IPS-18a (cell line): ENCODE measurements at regions not wholly inside any gene's neighbourhood (a gene's known extent, or its start where the extent isn't known, plus 50 kb on each side); places are given as distances from the start of the nearest gene placed in this dataset.
"Not testable (repeated sequence)": the region's sequence is repeated elsewhere in the genome, so short reads cannot be mapped to it uniquely, and the experiment has no call there.

ENCODE experiments used
- H3K27ac ChIP-seq: one replicate; pipeline ENCODE4 v1.5.1; 2013; ENCODE audit warnings: low read length
- H3K27me3 ChIP-seq: one replicate; pipeline ENCODE4 v1.6.1; 2013; ENCODE audit warnings: mild to moderate bottlenecking, low read length; ENCODE audit not compliant: control insufficient read depth, insufficient read depth
- H3K36me3 ChIP-seq: one replicate; pipeline ENCODE4 v1.6.1; 2013; ENCODE audit warnings: low read depth, low read length; ENCODE audit not compliant: control insufficient read depth
- H3K4me1 ChIP-seq: one replicate; pipeline ENCODE4 v1.6.1; 2013; ENCODE audit warnings: low read depth, low read length; ENCODE audit not compliant: control insufficient read depth
- H3K4me3 ChIP-seq: one replicate; pipeline ENCODE4 v1.5.1; 2013; ENCODE audit warnings: low read length
- H3K9ac ChIP-seq: one replicate; pipeline ENCODE4 v1.6.1; 2013; ENCODE audit warnings: mild to moderate bottlenecking, low read length, moderate library complexity
- H3K9me3 ChIP-seq: one replicate; pipeline ENCODE4 v1.6.1; 2013; ENCODE audit warnings: low read depth, low read length; ENCODE audit not compliant: control insufficient read depth

DNA sequence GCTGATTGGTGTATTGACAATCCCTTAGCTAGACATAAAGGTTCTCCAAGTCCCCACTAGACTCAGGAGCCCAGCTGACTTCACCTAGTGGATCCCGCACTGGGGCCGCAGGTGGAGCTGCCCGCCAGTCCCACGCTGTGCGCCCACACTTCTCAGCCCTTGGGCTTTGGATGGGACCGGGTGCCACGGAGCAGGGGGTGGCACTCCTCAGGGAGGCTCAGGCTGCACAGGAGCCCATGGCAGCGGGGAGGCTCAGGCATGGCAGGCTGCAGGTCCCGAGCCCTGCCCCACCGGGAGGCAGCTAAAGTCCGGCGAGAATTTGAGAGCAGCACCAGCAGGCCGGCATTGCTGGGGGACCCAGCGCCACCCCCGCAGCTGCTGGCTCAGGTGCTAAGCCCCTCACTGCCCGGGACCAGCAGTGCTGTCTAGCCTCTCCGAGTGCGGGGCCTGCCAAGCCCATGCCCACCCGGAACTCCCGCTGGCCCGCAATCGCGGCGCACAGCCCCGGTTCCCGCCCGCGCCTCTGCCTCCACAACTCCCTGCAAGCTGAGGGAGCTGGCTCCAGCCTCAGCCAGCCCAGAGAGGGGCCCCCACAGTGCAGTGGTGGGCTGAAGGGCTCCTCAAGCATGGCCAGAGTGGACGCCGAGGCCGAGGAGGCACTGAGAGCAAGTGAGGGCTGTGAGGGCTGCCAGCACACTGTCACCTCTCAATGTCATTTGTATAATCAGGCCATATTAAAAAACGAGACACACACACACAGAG is 437.2 kb downstream of the CSNK1G3 start:
- no peaks in the 10 kb centered on the region for H3K36me3 ChIP-seq
- no peak overlapping the region for H3K9ac ChIP-seq
- H3K4me1 ChIP-seq, result no peaks in the 10 kb centered on the region
- no peaks in the 10 kb centered on the region for H3K27me3 ChIP-seq
- H3K27ac ChIP-seq, result no peak overlapping the region
- no peak overlapping the region for H3K4me3 ChIP-seq
- no peaks in the 10 kb centered on the region for H3K9me3 ChIP-seq

DNA sequence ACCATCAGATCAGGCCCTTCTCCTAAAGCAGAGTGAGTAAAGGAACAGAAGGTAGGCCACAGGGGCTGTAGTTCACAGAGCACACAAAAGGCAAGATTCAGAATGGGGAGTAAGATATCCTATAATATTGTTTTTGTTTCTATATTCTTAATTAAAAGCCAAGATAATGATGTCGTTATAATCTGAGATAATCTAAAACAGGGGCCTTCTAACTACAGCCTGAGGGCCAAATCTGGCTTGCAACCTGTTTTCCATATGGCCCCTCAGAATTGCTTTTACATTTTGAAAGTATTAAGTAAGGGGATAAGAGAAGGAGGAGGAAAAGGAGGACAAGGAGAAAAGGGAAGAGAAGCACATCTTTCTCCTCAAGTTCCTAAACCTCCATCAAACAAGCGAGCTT is 435.8 kb downstream of the CSNK1G3 start:
- Histone ChIP-seq H3K36me3 (no peaks in the 10 kb centered on the region), H3K9ac (no peak overlapping the region), H3K27ac (no peak overlapping the region), H3K27me3 (no peaks in the 10 kb centered on the region), H3K4me1 (no peaks in the 10 kb centered on the region), H3K4me3 (no peak overlapping the region), H3K9me3 (no peaks in the 10 kb centered on the region)

DNA sequence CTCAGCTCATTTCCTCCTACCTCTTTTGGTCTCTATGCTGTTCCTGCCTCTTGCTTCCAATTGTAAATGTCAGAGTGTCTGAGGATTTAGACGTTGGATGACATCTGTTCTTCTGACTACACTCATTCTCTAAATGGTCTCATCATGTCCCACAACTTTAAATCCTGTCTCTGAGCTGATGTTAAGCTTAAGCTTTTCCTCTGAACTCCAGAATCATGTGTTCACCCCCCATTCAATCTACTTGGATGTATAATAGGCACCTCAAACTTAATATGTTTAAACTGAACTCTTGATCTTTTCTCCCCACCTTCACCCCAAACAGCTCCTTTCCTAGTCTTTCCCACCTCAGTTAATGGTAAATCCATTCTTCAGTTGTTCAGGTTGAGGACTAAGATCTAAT is 433.6 kb downstream of the CSNK1G3 start:
- Histone ChIP-seq H3K9me3 (peaks cover 10% of the 10 kb centered on the region), H3K9ac (no peak overlapping the region)

DNA sequence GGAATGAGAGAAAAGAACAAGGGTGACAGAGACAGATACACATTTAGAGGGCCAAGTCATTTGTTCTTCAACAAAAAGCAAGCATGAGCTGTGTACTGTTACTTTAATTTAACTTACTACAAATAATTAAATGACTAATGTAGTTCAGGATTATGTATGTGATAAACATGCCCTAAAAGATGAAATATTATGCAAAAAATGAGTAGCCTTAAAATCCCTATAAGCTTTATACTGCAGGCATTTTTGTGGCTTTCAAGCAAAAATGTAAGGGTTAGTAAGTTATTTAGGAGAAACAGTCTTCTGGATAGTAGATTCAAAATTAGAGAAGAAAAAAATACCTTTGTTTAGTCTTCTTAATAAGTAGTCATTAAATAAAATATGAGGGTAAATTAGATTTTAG is 431.2 kb downstream of the CSNK1G3 start:
- Histone ChIP-seq H3K4me3 (no peak overlapping the region), H3K36me3 (no peaks in the 10 kb centered on the region), H3K9ac (no peak overlapping the region), H3K9me3 (peaks cover 10% of the 10 kb centered on the region), H3K27me3 (no peaks in the 10 kb centered on the region), H3K27ac (no peak overlapping the region), H3K4me1 (no peaks in the 10 kb centered on the region)

More for the DNA sequence above, 433.6 kb downstream of the CSNK1G3 start:
- Histone ChIP-seq H3K27ac (no peak overlapping the region), H3K36me3 (no peaks in the 10 kb centered on the region), H3K4me1 (no peaks in the 10 kb centered on the region), H3K4me3 (no peak overlapping the region), H3K27me3 (no peaks in the 10 kb centered on the region)

DNA sequence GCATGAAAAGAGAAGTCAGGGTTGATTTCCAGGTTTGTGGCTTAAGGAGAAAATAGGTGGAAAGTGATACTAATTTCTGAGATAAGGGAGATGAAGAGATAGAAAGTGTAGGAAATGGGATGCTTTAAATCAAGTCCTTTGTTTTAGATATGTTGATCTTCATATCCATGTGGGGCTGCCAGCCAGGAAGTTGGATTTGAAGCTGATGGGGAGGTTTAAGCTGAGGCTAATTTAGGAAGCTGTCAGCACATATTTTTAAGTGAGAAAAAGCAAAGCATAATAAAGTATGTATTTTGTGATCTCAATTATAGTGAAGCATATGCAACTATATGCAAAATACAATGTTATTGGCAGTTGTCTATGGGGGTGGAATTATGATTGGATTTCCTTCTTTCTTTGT is 428.4 kb downstream of the CSNK1G3 start:
- Histone ChIP-seq H3K9me3 (peaks cover 28% of the 10 kb centered on the region), H3K27ac (no peak overlapping the region), H3K4me3 (no peak overlapping the region), H3K27me3 (peaks cover 4% of the 10 kb centered on the region), H3K9ac (no peak overlapping the region), H3K36me3 (no peaks in the 10 kb centered on the region), H3K4me1 (no peaks in the 10 kb centered on the region)

DNA sequence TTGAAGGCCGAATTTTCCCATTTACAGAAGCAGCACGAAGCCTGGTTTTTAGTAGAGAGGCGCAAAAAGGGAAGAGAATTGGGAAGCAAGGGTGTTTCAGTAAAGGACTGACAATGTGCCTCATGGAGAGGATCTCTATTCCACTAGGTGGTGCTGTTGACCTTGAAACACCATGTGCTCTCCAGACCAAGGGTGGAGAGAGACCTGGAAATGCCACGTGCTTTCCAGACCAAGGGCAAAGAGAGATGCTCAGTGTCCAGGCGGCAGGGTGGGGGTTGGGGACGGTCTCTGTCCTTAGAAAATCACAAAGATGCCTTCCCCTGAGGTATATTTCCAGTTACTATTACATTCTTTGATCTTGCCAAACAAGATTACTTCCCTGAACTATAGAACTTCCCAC is 425.3 kb downstream of the CSNK1G3 start:
- H3K27me3 ChIP-seq, result peaks cover 4% of the 10 kb centered on the region
- no peak overlapping the region for H3K9ac ChIP-seq
- no peaks in the 10 kb centered on the region for H3K4me1 ChIP-seq
- H3K4me3 ChIP-seq, result no peak overlapping the region
- H3K36me3 ChIP-seq, result no peaks in the 10 kb centered on the region
- no peak overlapping the region for H3K27ac ChIP-seq
- peaks cover 28% of the 10 kb centered on the region for H3K9me3 ChIP-seq

DNA sequence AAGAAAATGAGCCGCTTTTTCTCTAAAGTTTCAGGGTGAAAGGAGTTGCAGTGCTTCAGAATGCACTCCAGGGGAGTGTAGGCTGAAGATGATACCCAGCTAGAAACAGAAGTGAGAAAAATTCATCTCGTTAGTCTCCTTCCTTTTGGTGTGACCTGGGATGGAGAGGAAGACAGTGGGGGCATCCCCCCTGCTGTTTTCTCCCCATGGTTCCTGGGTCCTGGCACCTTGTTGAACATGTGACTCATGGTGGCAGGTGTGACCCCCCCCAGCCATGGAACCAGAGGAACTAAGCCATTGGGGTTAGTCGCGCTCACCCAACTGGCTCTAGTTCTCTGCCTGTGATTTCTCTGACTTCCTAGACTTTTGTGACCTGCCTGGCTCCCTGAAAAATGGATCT is 424.6 kb downstream of the CSNK1G3 start:
- H3K27ac ChIP-seq, result no peak overlapping the region
- no peak overlapping the region for H3K9ac ChIP-seq
- H3K4me1 ChIP-seq, result no peaks in the 10 kb centered on the region
- H3K27me3 ChIP-seq, result peaks cover 4% of the 10 kb centered on the region
- peaks cover 23% of the 10 kb centered on the region for H3K9me3 ChIP-seq
- H3K36me3 ChIP-seq, result no peaks in the 10 kb centered on the region
- H3K4me3 ChIP-seq, result no peak overlapping the region

DNA sequence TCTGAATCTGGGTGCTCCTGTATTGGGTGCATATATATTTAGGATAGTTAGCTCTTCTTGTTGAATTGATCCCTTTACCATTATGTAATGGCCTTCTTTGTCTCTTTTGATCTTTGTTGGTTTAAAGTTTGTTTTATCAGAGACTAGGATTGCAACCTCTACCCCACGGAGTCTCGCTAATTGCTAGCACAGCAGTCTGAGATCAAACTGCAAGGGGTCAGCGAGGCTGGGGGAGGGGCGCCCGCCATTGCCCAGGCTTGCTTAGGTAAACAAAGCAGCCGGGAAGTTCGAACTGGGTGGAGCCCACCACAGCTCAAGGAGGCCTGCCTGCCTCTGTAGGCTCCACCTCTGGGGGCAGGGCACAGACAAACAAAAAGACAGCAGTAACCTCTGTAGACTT is 421.8 kb downstream of the CSNK1G3 start:
- H3K27ac ChIP-seq, H3K27me3 ChIP-seq, H3K4me1 ChIP-seq, H3K9ac ChIP-seq, H3K4me3 ChIP-seq, H3K36me3 ChIP-seq: not testable (repeated sequence)
- H3K9me3 ChIP-seq, result peaks cover 18% of the 10 kb centered on the region

DNA sequence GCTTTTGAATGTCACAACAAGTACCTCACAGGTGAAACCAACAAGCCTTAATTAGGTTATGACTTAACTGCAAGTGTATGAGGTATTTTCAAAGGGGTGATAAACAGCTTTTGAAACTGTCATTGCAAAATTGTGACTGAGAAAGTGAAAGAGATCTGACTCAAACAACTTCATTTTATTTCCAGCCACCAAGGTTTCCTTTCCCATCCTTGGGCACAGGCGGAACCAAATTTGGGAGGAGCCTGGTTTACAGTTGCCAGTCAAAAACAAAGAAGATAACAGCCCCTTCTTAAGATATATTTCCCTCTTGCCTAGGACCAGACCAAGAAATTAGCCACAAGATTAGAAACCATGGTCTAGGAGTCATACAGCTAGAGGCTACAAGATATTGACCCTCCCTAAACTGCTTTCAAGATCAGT is 417.1 kb downstream of the CSNK1G3 start:
- Histone ChIP-seq H3K4me3 (no peak overlapping the region), H3K36me3 (no peaks in the 10 kb centered on the region), H3K27me3 (no peaks in the 10 kb centered on the region), H3K4me1 (no peaks in the 10 kb centered on the region), H3K9ac (no peak overlapping the region), H3K9me3 (no peaks in the 10 kb centered on the region), H3K27ac (no peak overlapping the region)

DNA sequence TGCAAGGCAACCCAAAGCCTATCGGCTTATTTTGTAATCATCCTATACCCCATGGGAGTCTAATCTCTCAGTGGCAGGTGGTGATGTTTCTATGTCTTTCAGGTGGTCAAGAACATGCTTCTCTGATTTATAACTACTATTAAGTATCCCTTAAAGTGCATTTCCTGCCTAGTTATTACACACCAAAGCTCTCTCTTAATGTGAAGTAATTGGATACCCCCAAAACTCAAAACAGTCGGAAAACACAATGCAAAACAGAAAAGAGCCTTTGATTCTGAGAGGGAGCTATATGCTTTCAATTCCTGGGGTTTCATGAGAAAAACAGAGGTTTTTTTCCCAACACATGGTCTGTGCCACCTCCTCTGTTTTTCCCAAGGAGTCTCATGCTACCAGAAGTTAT is 416.4 kb downstream of the CSNK1G3 start:
- H3K27me3 ChIP-seq, result no peaks in the 10 kb centered on the region
- H3K9ac ChIP-seq, result no peak overlapping the region
- H3K9me3 ChIP-seq, result no peaks in the 10 kb centered on the region
- H3K4me3 ChIP-seq, result no peak overlapping the region
- H3K36me3 ChIP-seq, result no peaks in the 10 kb centered on the region
- H3K4me1 ChIP-seq, result no peaks in the 10 kb centered on the region
- H3K27ac ChIP-seq, result no peak overlapping the region

DNA sequence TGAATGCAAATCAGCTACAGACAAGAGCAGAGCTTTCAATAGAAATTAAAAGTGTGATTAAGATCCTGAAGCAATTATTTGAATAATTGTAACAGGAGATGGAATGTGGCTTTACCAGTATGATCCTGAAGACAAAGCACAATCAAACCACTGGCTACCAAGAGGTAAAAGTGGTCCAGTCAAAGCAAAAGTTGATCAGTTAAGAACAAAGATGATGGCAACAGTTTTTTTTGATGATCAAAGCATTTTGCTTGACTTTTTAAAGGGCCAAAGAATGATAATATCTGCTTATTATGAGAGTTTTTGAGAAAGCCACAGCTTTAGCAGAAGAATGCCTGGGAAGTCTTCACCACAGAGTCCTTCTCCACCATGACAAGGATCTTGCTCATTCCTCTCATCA is 409.2 kb downstream of the CSNK1G3 start:
- H3K9me3 ChIP-seq, result no peaks in the 10 kb centered on the region
- no peak overlapping the region for H3K9ac ChIP-seq
- no peak overlapping the region for H3K27ac ChIP-seq
- H3K27me3 ChIP-seq, result no peaks in the 10 kb centered on the region
- H3K4me3 ChIP-seq, result no peak overlapping the region
- no peaks in the 10 kb centered on the region for H3K36me3 ChIP-seq
- no peaks in the 10 kb centered on the region for H3K4me1 ChIP-seq

DNA sequence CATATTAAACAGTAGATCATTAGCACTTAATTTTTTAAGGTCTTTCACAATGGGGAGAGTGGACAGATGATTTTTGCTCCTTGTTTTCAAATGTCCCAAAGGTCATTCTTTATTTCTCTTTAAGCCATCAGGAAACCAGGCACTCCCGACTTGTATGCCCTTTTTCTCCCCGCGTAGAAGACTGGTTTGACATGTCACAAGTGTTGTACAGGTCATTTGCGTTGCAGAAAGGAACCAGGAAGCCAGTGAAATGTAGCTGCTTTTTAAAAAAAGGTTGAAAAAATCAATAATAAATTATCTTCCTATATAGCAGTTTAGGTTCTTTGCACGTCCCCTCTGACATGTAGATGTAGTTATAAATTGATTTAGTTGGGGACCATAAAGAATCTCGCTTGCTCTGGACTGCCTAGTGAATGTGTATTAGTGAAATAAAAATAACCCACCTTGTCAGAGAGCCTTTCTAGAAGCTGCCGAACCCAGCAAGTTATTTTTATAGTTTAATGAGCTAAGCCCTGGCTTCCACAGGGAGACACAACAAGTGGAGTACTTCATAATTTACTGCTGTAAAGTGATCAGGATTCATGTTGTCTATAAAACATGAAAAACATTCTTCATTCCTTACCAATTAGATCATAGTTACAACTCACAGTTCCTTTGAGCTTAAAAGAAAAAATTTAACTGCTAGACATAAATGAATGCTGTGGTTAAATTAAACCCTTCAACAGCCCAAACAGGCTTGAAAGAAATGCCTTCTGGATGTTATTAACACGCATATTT is 404.6 kb downstream of the CSNK1G3 start:
- H3K27me3 ChIP-seq, result no peaks in the 10 kb centered on the region
- H3K36me3 ChIP-seq, result no peaks in the 10 kb centered on the region
- H3K4me1 ChIP-seq, result no peaks in the 10 kb centered on the region
- H3K4me3 ChIP-seq, result no peak overlapping the region
- no peak overlapping the region for H3K9ac ChIP-seq
- H3K9me3 ChIP-seq, result no peaks in the 10 kb centered on the region
- H3K27ac ChIP-seq, result no peak overlapping the region
